BJ (cell line): ENCODE measurements at regions not wholly inside any gene's neighbourhood (a gene's known extent, or its start where the extent isn't known, plus 50 kb on each side); places are given as distances from the start of the nearest gene placed in this dataset.
A peak's percentile ranks its signal among the peaks of the same experiment; 100 is the strongest.
"Not testable (repeated sequence)": the region's sequence is repeated elsewhere in the genome, so short reads cannot be mapped to it uniquely, and the experiment has no call there.

Experiments used
- CTCF ChIA-PET: fragments of 350-600 bp; formaldehyde crosslinking; extraction: SDS; loops from one replicate; lab custom pipeline; 2021; ENCODE audit warnings: antibody characterized with exemption, inconsistent platforms; lab: Yijun Ruan, JAX
- POLR2A ChIA-PET: fragments of 300-600 bp; sonication (Branson Sonifier 250); formaldehyde crosslinking; extraction: SDS; loops from one replicate; lab custom pipeline; 2021; ENCODE audit warnings: antibody characterized with exemption; lab: Charles Lee
- DNase-seq: peaks from one replicate; pipeline ENCODE4 v3.0.0-alpha.2; 2011; ENCODE audit warnings: low read depth
- H3K27me3 ChIP-seq: 2 replicates; pipeline ENCODE4 v1.6.0; 2011; ENCODE audit warnings: low read length; ENCODE audit not compliant: control insufficient read depth, insufficient read depth
- H3K36me3 ChIP-seq: 2 replicates; pipeline ENCODE4 v1.5.1; 2011; ENCODE audit warnings: low read length; ENCODE audit not compliant: control insufficient read depth, insufficient read depth
- H3K4me3 ChIP-seq: 2 replicates; pipeline ENCODE4 v1.5.1; 2011; ENCODE audit warnings: low read depth, mild to moderate bottlenecking, control low read depth, low read length
- CTCF ChIP-seq: IDR thresholded peaks from 2 replicates; pipeline ENCODE4 v1.5.1; 2011; ENCODE audit warnings: low read depth, mild to moderate bottlenecking, control low read depth, inconsistent platforms, low read length, moderate library complexity; ENCODE audit not compliant: insufficient read depth

DNA sequence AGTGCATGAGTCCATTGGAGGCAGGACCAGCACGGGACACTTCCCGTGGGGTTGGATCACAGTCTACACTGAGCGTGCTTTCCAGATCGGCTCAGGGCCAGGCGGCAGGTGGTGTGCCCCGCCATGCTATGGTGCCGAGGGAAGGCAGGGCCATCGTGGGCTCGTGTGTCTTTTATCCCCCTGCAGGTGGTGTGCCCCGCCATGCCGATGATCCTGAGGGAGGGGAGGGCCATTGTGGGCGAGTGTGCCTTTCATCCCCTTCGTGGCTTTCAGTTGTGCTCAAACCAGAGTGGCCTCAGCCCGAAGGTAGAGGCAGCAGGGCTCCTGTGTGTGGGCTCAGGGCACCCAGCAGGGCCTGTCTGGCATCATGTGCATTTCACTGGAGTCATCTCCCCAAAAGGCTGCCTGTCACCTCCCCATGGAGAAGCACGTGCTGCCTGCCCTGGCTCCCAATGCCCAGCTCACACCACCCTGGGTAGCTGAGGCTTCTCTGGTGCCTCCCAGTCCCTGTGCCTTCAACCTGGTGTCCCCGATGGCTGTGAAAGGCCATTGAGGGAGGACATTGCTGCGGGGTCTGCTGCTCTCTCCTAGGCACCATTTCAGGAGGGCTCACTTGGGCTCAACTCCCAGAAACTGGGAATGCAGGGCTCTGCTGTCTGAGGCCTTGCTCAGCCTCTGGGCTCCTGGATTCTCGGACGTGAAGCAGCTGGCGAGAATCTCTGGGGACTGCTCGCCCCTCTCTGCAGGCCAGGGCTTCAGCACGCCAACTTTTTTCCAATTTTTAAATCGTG lies 207.6 kb downstream of the NPIPB11 start:
- no peak for DNase-seq
- Histone ChIP-seq H3K36me3 (no peaks in the 10 kb centered on the region), H3K4me3 (no peak overlapping the region), H3K27me3 (no peaks in the 10 kb centered on the region)
- CTCF ChIA-PET, result no interaction called here
- POLR2A ChIA-PET, result no interaction called here
- TF ChIP-seq CTCF, result no peak

DNA sequence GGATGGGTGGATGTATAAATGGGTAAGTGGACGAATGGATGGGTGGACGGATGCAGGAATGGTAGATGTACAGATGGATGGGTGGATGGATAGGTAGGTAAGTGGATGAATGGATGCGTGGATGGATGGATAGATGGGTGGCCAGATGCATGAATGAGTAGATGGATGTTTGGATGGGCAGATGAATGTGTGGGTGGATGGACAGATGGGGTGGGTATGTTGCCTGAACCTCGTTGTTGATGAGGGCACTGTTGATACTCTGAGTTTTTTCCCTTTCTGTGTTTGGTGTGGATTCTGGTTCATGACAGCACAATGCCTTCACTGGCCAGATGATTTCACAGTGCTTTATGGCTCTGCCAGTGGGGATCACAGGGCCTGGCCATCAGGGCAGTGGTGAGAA lies 208.3 kb downstream of the NPIPB11 start:
- no peak overlapping the region for H3K4me3 ChIP-seq
- no peak for DNase-seq
- no peaks in the 10 kb centered on the region for H3K27me3 ChIP-seq
- ChIA-PET POLR2A (no interaction called here), CTCF (no interaction called here)
- TF ChIP-seq CTCF, result no peak
- H3K36me3 ChIP-seq, result no peaks in the 10 kb centered on the region

DNA sequence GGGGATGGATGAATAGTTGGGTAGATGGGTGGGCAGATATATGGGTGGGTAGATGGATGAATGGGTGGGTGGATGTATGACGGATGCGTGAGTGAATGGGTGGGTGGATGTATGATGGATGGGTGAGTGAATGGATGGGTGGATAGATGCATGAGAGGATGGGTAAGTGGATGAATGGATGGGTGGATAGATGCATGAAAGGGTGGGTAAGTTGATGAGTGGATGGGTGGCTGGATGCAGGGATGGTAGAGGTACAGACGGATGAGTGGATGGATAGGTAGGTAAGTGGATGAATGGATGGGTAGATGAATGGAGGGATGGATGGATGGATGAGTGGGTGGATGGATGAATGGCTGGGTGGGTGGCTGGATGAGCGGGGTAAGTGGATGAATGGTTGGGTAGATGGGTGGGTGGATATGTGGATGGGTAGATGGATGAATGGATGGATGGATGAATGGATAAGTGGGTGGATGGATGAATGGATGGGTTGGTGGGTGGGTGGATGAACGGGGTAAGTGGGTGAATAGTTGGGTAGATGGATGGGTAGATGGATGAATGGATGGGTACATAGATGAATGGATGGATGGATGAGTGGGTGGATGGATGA lies 208.9 kb downstream of the NPIPB11 start:
- POLR2A ChIA-PET, H3K27me3 ChIP-seq, H3K4me3 ChIP-seq, CTCF ChIA-PET, H3K36me3 ChIP-seq, DNase-seq: not testable (repeated sequence)

GRCh38 chr16:29196746-29197145 lies 209.8 kb downstream of the NPIPB11 start:
- POLR2A ChIA-PET, CTCF ChIA-PET, H3K27me3 ChIP-seq, H3K4me3 ChIP-seq, H3K36me3 ChIP-seq, DNase-seq: not testable (repeated sequence)

DNA sequence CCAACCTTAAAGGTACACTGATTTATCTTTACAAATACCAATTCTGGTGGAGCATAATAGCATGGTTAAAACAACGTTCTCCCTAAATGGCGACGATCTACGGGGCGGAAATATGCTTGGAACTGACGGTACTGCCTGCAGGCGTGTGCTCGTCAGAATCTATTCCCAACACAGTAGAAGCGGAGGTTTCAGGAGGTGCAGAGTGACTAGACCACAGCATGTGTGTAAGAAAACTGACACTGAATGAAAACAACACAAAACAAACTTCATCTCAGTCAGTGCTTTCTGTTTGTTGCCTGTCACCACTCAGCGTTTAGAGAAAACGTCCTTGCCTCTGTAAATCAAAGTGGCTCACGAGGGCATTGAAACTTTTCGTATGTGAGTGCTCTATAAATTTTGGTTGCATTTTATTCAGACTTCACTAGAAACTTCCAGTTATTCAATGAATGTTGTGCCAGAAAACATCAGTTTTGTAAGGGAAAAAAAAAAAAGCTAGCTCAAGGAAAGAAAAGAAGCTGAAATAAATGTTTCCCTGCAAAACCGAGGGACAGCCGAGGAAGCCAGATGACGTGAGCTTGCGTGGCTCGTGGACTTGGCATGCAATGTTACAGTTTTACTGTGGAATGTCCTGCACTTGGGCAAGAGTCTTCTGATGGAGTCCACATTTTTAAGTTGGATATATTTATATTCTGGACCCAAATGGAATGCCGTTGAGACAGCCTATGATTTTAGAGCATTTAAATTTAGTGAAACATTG lies 210.4 kb downstream of the LAT start:
- POLR2A ChIA-PET, result interaction anchor here (0.6 kb wide), 1 partner anchor 35 kb away, joined by 3 read pairs; no protein-coding TSS in a partner anchor
- CTCF ChIA-PET, result not testable (repeated sequence)

DNA sequence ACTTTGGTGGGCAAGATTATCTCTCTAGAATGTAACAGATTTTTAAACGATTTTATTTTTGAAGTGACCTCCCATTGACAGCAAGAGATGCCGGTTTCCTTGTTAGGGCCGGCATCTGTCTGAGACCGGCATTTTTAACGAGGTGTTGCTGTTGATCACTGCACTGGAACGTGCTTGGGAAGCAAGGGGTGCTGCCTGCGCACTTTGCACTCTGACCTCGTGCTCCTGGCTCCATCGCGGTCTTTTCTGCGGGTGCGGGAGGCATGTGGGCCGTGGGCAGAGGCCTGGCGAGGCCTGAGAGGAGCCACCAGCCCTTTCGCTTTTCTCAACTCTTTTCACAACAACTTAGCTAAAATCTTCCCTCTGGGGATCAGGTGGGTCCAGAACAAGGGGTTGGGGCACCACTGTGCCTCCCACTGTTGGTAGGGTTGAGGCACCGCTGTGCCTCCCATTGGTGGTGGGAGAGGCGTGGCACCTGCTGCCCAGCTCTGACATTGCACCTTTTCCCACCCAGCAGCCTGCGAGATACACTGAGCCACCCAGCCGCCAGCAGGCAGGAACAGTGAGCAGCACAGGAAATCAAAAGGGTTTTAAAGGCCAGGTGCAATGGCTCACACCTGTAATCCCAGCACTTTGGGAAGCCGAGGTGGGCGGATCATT lies 209.5 kb downstream of the LAT start:
- POLR2A ChIA-PET, H3K36me3 ChIP-seq, DNase-seq, H3K4me3 ChIP-seq, H3K27me3 ChIP-seq, CTCF ChIA-PET: not testable (repeated sequence)

More for the DNA sequence above, 210.4 kb downstream of the LAT start:
- H3K4me3 ChIP-seq, result peak overlapping the region; percentile 12; the same call in 1 of the 2 replicates
- H3K36me3 ChIP-seq, H3K27me3 ChIP-seq: not testable (repeated sequence)
- DNase-seq, result peak; percentile 81

- H3K27me3 ChIP-seq, H3K36me3 ChIP-seq, POLR2A ChIA-PET, H3K4me3 ChIP-seq, DNase-seq: not testable (repeated sequence)
- CTCF ChIA-PET, result interaction anchor here (1.0 kb wide), 1 partner anchor 14 kb away, joined by 3 read pairs; no protein-coding TSS in a partner anchor
Measured at GRCh38 chr16:29193634-29194033, 208.8 kb downstream of the LAT start.

DNA sequence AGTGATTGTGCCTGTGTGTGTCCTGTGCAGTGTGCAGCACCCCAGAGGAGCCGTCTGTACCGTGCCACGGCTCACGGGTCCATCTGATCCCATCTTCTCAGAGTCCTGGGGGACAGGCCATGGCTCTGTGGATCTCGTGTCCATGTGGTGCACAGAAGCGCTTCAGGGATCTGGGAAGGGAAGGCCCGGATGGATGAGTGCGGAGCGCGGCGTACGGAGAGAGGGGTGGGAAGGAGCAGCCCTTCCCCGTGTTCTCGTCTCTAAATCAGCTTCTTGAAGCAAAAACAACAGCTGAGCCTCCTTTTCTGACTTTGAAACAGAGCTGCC lies 208.4 kb downstream of the LAT start:
- not testable (repeated sequence) for DNase-seq

More for the DNA sequence above, 208.4 kb downstream of the LAT start:
- H3K36me3 ChIP-seq, H3K4me3 ChIP-seq, H3K27me3 ChIP-seq, POLR2A ChIA-PET: not testable (repeated sequence)
- CTCF ChIA-PET, result interaction anchor here (1.0 kb wide), 1 partner anchor 14 kb away, joined by 3 read pairs; no protein-coding TSS in a partner anchor
